Aorta (tissue), 5 donors: ENCODE measurements at regions not wholly inside any gene's neighbourhood (a gene's known extent, or its start where the extent isn't known, plus 50 kb on each side); places are given as distances from the start of the nearest gene placed in this dataset.
"Not testable (repeated sequence)": the region's sequence is repeated elsewhere in the genome, so short reads cannot be mapped to it uniquely, and the experiment has no call there.

Experiments used
- ATAC-seq: fragments of 200-7000 bp; cut with Tn5 transposase; one replicate; pipeline ENCODE4 v1.9.1; 2022; ENCODE audit warnings: moderate library complexity; ENCODE audit not compliant: low FRiP score
- DNase-seq, 2 donors: peaks; one replicate each; pipeline ENCODE4 v3.0.0-alpha.2; 2020
- H3K27ac ChIP-seq, 2 donors: one replicate each; pipeline ENCODE4 v1.5.1; 2013; ENCODE audit warnings: low read length in 2 of 2, mild to moderate bottlenecking in 2 of 2, moderate library complexity in 2 of 2, control low read depth in 1 of 2, inconsistent platforms in 1 of 2, low read depth in 1 of 2
- H3K27me3 ChIP-seq, 2 donors: one replicate each; pipeline ENCODE4 v1.6.1; 2013; ENCODE audit warnings: control low read depth in 1 of 2, low read length in 1 of 2, mild to moderate bottlenecking in 1 of 2, moderate library complexity in 1 of 2; ENCODE audit not compliant: insufficient read depth in 2 of 2, control insufficient read depth in 1 of 2
- H3K36me3 ChIP-seq, 2 donors: one replicate each; pipeline ENCODE4 v1.6.1; 2013; ENCODE audit warnings: control low read depth in 1 of 2, low read length in 1 of 2, mild to moderate bottlenecking in 1 of 2; ENCODE audit not compliant: insufficient read depth in 2 of 2, control insufficient read depth in 1 of 2
- H3K4me1 ChIP-seq, 2 donors: one replicate each; pipeline ENCODE4 v1.6.1; 2013; ENCODE audit warnings: low read length in 2 of 2, control low read depth in 1 of 2, mild to moderate bottlenecking in 1 of 2, moderate library complexity in 1 of 2; ENCODE audit not compliant: insufficient read depth in 2 of 2, control insufficient read depth in 1 of 2
- H3K4me3 ChIP-seq, 2 donors: one replicate each; pipeline ENCODE4 v1.5.1; 2013; ENCODE audit warnings: low read length in 2 of 2, control low read depth in 1 of 2, mild to moderate bottlenecking in 1 of 2
- H3K9me3 ChIP-seq: one replicate; pipeline ENCODE4 v1.6.1; 2013; ENCODE audit warnings: mild to moderate bottlenecking, low read length; ENCODE audit not compliant: control insufficient read depth
- WGBS, 2 donors: extraction: QIAGEN DNeasy Blood & Tissue Kit; methylation state at CpG; one replicate each; pipeline ENCODE4 v1.1.7; 2013; 5-methylcytosine and 5-hydroxymethylcytosine counted together
- intact Hi-C, 2 donors: fragments of 100-400 bp; cut with DNase I; formaldehyde crosslinking; loops; one replicate each; pipeline versions ENCODE4 v1.14.2 to v1.15.0; 2022
- donor health status: healthy with polysubstance abuse.
- donor health status: Bipolar disorder and iron deficiency.
- donor health status: DM: no; HTN: no; CAD: no.
- donor health status: DM: no; HTN: no; CAD: no.
- donor health status: DM: yes; HTN: yes; CAD: no.

GRCh38 chr12:29901585-29901984 lies 117.8 kb upstream of the TMTC1 start:
- 81 to 82% methylated on average over 4 of the region's 4 CpGs for whole genome bisulfite sequencing, 2 donors
- H3K4me1 ChIP-seq, result peaks cover 0 to 2% of the 10 kb centered on the region in 2 donors
- H3K27ac ChIP-seq, result no peak overlapping the region
- intact Hi-C loops, result no loop called here
- H3K36me3 ChIP-seq, result no peaks in the 10 kb centered on the region
- H3K4me3 ChIP-seq, result no peak overlapping the region
- ATAC-seq, result no peak
- DNase-seq, result no peak
- H3K9me3 ChIP-seq, result no peaks in the 10 kb centered on the region
- no peaks in the 10 kb centered on the region for H3K27me3 ChIP-seq

- intact Hi-C loops, result no loop called here
- no peak for ATAC-seq
- Histone ChIP-seq H3K36me3 (no peaks in the 10 kb centered on the region), H3K4me3 (no peak overlapping the region), H3K27me3 (no peaks in the 10 kb centered on the region), H3K27ac (no peak overlapping the region), H3K9me3 (no peaks in the 10 kb centered on the region), H3K4me1 (peaks cover 0 to 2% of the 10 kb centered on the region in 2 donors)
- WGBS, 2 donors, result 87 to 95% methylated on average over 2 of the region's 2 CpGs
- no peak for DNase-seq
Measured at GRCh38 chr12:29899212-29899931, 115.6 kb upstream of the TMTC1 start.

- Histone ChIP-seq H3K4me3 (no peak overlapping the region), H3K27me3 (no peaks in the 10 kb centered on the region), H3K4me1 (peaks cover 0 to 2% of the 10 kb centered on the region in 2 donors), H3K27ac (no peak overlapping the region), H3K36me3 (no peaks in the 10 kb centered on the region), H3K9me3 (no peaks in the 10 kb centered on the region)
- DNase-seq (no peak), ATAC-seq (no peak)
- intact Hi-C loops, result no loop called here
- 88 to 97% methylated on average over 3 of the region's 3 CpGs for WGBS, 2 donors
Measured at GRCh38 chr12:29895966-29896365, 112.2 kb upstream of the TMTC1 start.

- no peak for ATAC-seq
- H3K27me3 ChIP-seq, result no peaks in the 10 kb centered on the region
- H3K27ac ChIP-seq, result no peak overlapping the region
- H3K4me1 ChIP-seq, result no peaks in the 10 kb centered on the region
- H3K4me3 ChIP-seq, result no peak overlapping the region
- 73 to 74% methylated on average over 3 of the region's 3 CpGs for WGBS, 2 donors
- intact Hi-C loops, result no loop called here
- H3K36me3 ChIP-seq, result no peaks in the 10 kb centered on the region
- no peak for DNase-seq
- H3K9me3 ChIP-seq, result no peaks in the 10 kb centered on the region
Measured at GRCh38 chr12:29893002-29893401, 109.3 kb upstream of the TMTC1 start.

- 65 to 96% methylated on average over 3 of the region's 3 CpGs for WGBS, 2 donors
Measured at GRCh38 chr12:29891792-29892191, 108.0 kb upstream of the TMTC1 start.

GRCh38 chr12:29889737-29890136 lies 106.0 kb upstream of the TMTC1 start:
- no peaks in the 10 kb centered on the region for H3K27me3 ChIP-seq
- 45 to 55% methylated on average over 5 of the region's 5 CpGs for WGBS, 2 donors
- intact Hi-C loops, result no loop called here
- no peak overlapping the region for H3K27ac ChIP-seq
- no peaks in the 10 kb centered on the region for H3K9me3 ChIP-seq
- no peaks in the 10 kb centered on the region for H3K4me1 ChIP-seq
- no peak overlapping the region for H3K4me3 ChIP-seq
- DNase-seq (no peak), ATAC-seq (no peak)
- H3K36me3 ChIP-seq, result no peaks in the 10 kb centered on the region

More at GRCh38 chr12:29891792-29892191, 108.0 kb upstream of the TMTC1 start:
- DNase-seq (no peak), ATAC-seq (no peak)
- Histone ChIP-seq H3K27ac (no peak overlapping the region), H3K9me3 (no peaks in the 10 kb centered on the region), H3K27me3 (no peaks in the 10 kb centered on the region), H3K4me3 (no peak overlapping the region), H3K4me1 (no peaks in the 10 kb centered on the region), H3K36me3 (no peaks in the 10 kb centered on the region)
- intact Hi-C loops, result no loop called here

GRCh38 chr12:29888777-29889176 lies 105.0 kb upstream of the TMTC1 start:
- DNase-seq, result no peak
- WGBS, 2 donors, result 95 to 96% methylated on average over 20 to 21 of the region's 21 CpGs
- no peak for ATAC-seq
- no peaks in the 10 kb centered on the region for H3K27me3 ChIP-seq
- H3K4me1 ChIP-seq, result peaks cover 2 to 3% of the 10 kb centered on the region in 2 donors
- H3K9me3 ChIP-seq, result no peaks in the 10 kb centered on the region
- no peak overlapping the region for H3K4me3 ChIP-seq
- no peak overlapping the region for H3K27ac ChIP-seq
- H3K36me3 ChIP-seq, result no peaks in the 10 kb centered on the region
- intact Hi-C loops, result no loop called here

- not testable (repeated sequence) for H3K27me3 ChIP-seq, DNase-seq, H3K27ac ChIP-seq, H3K36me3 ChIP-seq, H3K4me3 ChIP-seq, H3K4me1 ChIP-seq, ATAC-seq, H3K9me3 ChIP-seq
- WGBS, 2 donors, result 70 to 96% methylated on average over 4 of the region's 4 CpGs
- intact Hi-C loops, result loop anchor here in 1 of 2 donors (5.0 kb wide), 1 partner anchor 98 kb away; no protein-coding TSS in a partner anchor
Measured at GRCh38 chr12:29884957-29885356, 101.2 kb upstream of the TMTC1 start.

- no peak for ATAC-seq
- intact Hi-C loops, result loop anchor here in 1 of 2 donors (5.0 kb wide), 1 partner anchor 97 kb away; no protein-coding TSS in a partner anchor
- Histone ChIP-seq H3K36me3 (no peaks in the 10 kb centered on the region), H3K4me3 (no peak overlapping the region), H3K27me3 (no peaks in the 10 kb centered on the region), H3K9me3 (no peaks in the 10 kb centered on the region), H3K4me1 (peaks cover 2 to 9% of the 10 kb centered on the region in 2 donors), H3K27ac (peak overlapping the region in 1 of 2 donors; percentile 63)
- no peak for DNase-seq
- WGBS, 2 donors, result 36 to 41% methylated on average over 4 of the region's 4 CpGs
Measured at GRCh38 chr12:29883941-29884554, 100.3 kb upstream of the TMTC1 start.
